SK-N-SH treated with all-trans-retinoic acid at 6 μM for 48 hours (cell line): ENCODE measurements at regions not wholly inside any gene's neighbourhood (a gene's known extent, or its start where the extent isn't known, plus 50 kb on each side); places are given as distances from the start of the nearest gene placed in this dataset.

ENCODE experiments used
- ATAC-seq: fragments of 200-7000 bp; cut with Tn5 transposase; 3 replicates; pipeline ENCODE4 v1.9.1; 2020; ENCODE audit warnings: mild to moderate bottlenecking, moderate library complexity
- ARNTL ChIP-seq: fragments of 450-650 bp; formaldehyde crosslinking; IDR thresholded peaks from 2 replicates; pipeline ENCODE4 v1.5.0; 2020; ENCODE audit warnings: low read depth, mild to moderate bottlenecking, moderate library complexity, borderline replicate concordance
- BACH2 ChIP-seq: fragments of 250-450 bp; sonication (Bioruptor Pico); IDR thresholded peaks from 2 replicates; pipeline ENCODE4 v1.9.0; 2021; ENCODE audit warnings: mild to moderate bottlenecking, borderline replicate concordance
- CREB5 ChIP-seq: fragments of 250-450 bp; sonication (Bioruptor Pico); IDR thresholded peaks from 2 replicates; pipeline ENCODE4 v1.5.1; 2020; ENCODE audit warnings: low read depth, mild to moderate bottlenecking, moderate library complexity
- CSRNP3 ChIP-seq: fragments of 250-450 bp; sonication (Bioruptor Pico); IDR thresholded peaks from 2 replicates; pipeline ENCODE4 v1.5.1; 2021; ENCODE audit warnings: mild to moderate bottlenecking, moderate library complexity
- ESRRG ChIP-seq: fragments of 250-450 bp; sonication (Bioruptor Pico); IDR thresholded peaks from 2 replicates; pipeline ENCODE4 v1.6.1; 2021; ENCODE audit warnings: mild to moderate bottlenecking
- GLIS3 ChIP-seq: fragments of 250-450 bp; sonication (Bioruptor Pico); IDR thresholded peaks from 2 replicates; pipeline ENCODE4 v1.5.0; 2020; ENCODE audit warnings: mild to moderate bottlenecking, moderate library complexity
- ISL1 ChIP-seq: fragments of 250-450 bp; sonication (Bioruptor Pico); IDR thresholded peaks from 2 replicates; pipeline ENCODE4 v2.1.2; 2022; ENCODE audit warnings: mild to moderate bottlenecking, moderate library complexity
- OSR1 ChIP-seq: fragments of 250-450 bp; sonication (Bioruptor Pico); IDR thresholded peaks from 2 replicates; pipeline ENCODE4 v1.8.0; 2022; ENCODE audit warnings: moderate library complexity, mild to moderate bottlenecking, inconsistent platforms
- PATZ1 ChIP-seq: fragments of 250-450 bp; sonication (Bioruptor Pico); IDR thresholded peaks from 2 replicates; pipeline ENCODE4 v1.8.0; 2020; ENCODE audit warnings: mild to moderate bottlenecking, moderate library complexity, borderline replicate concordance
- POU6F1 ChIP-seq: fragments of 250-450 bp; sonication (Bioruptor Pico); IDR thresholded peaks from 2 replicates; pipeline ENCODE4 v1.8.0; 2021; ENCODE audit warnings: low read depth, mild to moderate bottlenecking, moderate library complexity, borderline replicate concordance
- PPARA ChIP-seq: fragments of 250-450 bp; sonication (Bioruptor Pico); IDR thresholded peaks from 2 replicates; pipeline ENCODE4 v1.5.0; 2020; ENCODE audit warnings: mild to moderate bottlenecking, borderline replicate concordance
- RARB ChIP-seq: fragments of 250-450 bp; sonication (Bioruptor Pico); IDR thresholded peaks from 2 replicates; pipeline ENCODE4 v1.8.0; 2021; ENCODE audit warnings: mild to moderate bottlenecking, moderate library complexity
- SNAI2 ChIP-seq: fragments of 250-450 bp; sonication (Bioruptor Pico); IDR thresholded peaks from 2 replicates; pipeline ENCODE4 v1.5.0; 2020; ENCODE audit warnings: mild to moderate bottlenecking, moderate library complexity
- TCF4 ChIP-seq: fragments of 250-450 bp; sonication (Bioruptor Pico); IDR thresholded peaks from 2 replicates; pipeline ENCODE4 v1.8.0; 2021; ENCODE audit warnings: mild to moderate bottlenecking, moderate library complexity, borderline replicate concordance
- TOX ChIP-seq: fragments of 250-450 bp; sonication (Bioruptor Pico); IDR thresholded peaks from 2 replicates; pipeline ENCODE4 v1.8.0; 2021; ENCODE audit warnings: mild to moderate bottlenecking, moderate library complexity, borderline replicate concordance
- TSHZ2 ChIP-seq: fragments of 250-450 bp; sonication (Bioruptor Pico); IDR thresholded peaks from 2 replicates; pipeline ENCODE4 v1.5.0; 2020; ENCODE audit warnings: mild to moderate bottlenecking, moderate library complexity
- ZC3H10 ChIP-seq: fragments of 250-450 bp; sonication (Bioruptor Pico); IDR thresholded peaks from 2 replicates; pipeline ENCODE4 v1.5.1; 2021; ENCODE audit warnings: mild to moderate bottlenecking, moderate library complexity
- ZFP3 ChIP-seq: fragments of 250-450 bp; sonication (Bioruptor Pico); IDR thresholded peaks from 2 replicates; pipeline ENCODE4 v1.5.0; 2020; ENCODE audit warnings: mild to moderate bottlenecking, moderate library complexity
- ZFP30 ChIP-seq: fragments of 450-650 bp; formaldehyde crosslinking; IDR thresholded peaks from 2 replicates; pipeline ENCODE4 v1.5.0; 2022; ENCODE audit warnings: mild to moderate bottlenecking, moderate library complexity
- ZNF565 ChIP-seq: fragments of 450-650 bp; formaldehyde crosslinking; conservative IDR thresholded peaks from 2 replicates; pipeline ENCODE4 v1.5.0; 2020; ENCODE audit warnings: low read depth, mild to moderate bottlenecking, moderate library complexity
- ZNF70 ChIP-seq: fragments of 450-650 bp; formaldehyde crosslinking; IDR thresholded peaks from 2 replicates; pipeline ENCODE4 v1.5.0; 2020; ENCODE audit warnings: mild to moderate bottlenecking, moderate library complexity
- ZNF8 ChIP-seq: fragments of 450-650 bp; formaldehyde crosslinking; IDR thresholded peaks from 2 replicates; pipeline ENCODE4 v1.5.0; 2020; ENCODE audit warnings: mild to moderate bottlenecking, moderate library complexity

DNA sequence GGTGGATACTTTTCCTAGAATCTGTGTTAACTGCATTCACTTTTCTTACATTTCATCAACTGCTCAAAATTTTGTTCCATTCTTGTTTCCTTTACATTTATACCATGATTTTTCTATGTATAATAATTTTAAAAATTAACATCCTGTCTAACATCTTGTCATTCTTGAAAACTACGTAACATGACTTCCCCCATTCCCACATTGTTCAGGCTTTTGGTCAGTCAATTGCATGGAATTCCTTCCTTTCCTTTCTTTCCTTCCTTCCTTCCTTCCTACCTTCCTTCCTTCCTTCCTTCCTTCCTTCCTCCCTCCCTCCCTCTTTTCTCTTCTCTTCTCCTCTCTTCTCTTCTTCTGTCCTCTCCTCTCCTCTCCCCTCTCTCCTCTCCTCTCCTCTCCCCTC lies 220.7 kb upstream of the TP63 start:
- no peak for ATAC-seq
- TF ChIP-seq RARB (CRISPR knock-in tag), result no peak
- TF ChIP-seq PATZ1, result no peak
- TF ChIP-seq ZFP30 (CRISPR knock-in tag), result no peak
- TF ChIP-seq TCF4 (CRISPR knock-in tag), result no peak
- TF ChIP-seq ISL1, result no peak
- TF ChIP-seq ZNF565 (CRISPR knock-in tag), result no peak
- no peak for TF ChIP-seq CREB5 (CRISPR knock-in tag)
- TF ChIP-seq GLIS3 (CRISPR knock-in tag), result no peak
- no peak for TF ChIP-seq TOX (CRISPR knock-in tag)
- TF ChIP-seq CSRNP3, result no peak
- TF ChIP-seq ZC3H10 (CRISPR knock-in tag), result no peak
- no peak for TF ChIP-seq ZFP3
- TF ChIP-seq OSR1 (CRISPR knock-in tag), result no peak
- TF ChIP-seq ZNF8 (CRISPR knock-in tag), result no peak
- TF ChIP-seq ZNF70 (CRISPR knock-in tag), result no peak
- TF ChIP-seq TSHZ2 (CRISPR knock-in tag), result no peak
- TF ChIP-seq BACH2 (CRISPR knock-in tag), result no peak
- TF ChIP-seq SNAI2, result no peak

DNA sequence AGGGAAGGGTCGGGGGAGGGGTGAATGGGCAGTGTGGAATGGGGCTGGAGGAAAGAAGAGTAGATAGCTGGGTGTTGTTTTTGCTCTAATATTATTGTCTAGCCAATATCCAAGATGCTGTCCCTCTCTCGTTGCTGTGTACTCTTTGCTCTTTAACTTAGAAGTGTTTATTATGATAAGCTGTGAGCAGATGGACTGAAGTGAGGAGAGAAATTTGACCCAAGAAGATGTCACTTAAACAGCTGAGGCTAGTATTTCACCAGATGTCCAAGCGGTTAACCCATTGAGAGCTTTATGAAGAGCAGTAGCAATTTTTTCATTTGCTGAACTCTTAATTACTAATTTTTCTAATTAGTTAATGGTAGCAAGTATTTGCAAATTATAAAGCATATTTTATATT lies 212.2 kb upstream of the TP63 start:
- ATAC-seq, result no peak
- TF ChIP-seq ESRRG (CRISPR knock-in tag), result no peak
- TF ChIP-seq TSHZ2 (CRISPR knock-in tag), result no peak
- TF ChIP-seq GLIS3 (CRISPR knock-in tag), result no peak
- TF ChIP-seq BACH2 (CRISPR knock-in tag), result no peak
- no peak for TF ChIP-seq ZC3H10 (CRISPR knock-in tag)
- TF ChIP-seq POU6F1 (CRISPR knock-in tag), result no peak
- no peak for TF ChIP-seq ARNTL (CRISPR knock-in tag)
- TF ChIP-seq PATZ1, result no peak
- TF ChIP-seq SNAI2, result no peak
- TF ChIP-seq CSRNP3, result no peak
- TF ChIP-seq OSR1 (CRISPR knock-in tag), result no peak
- TF ChIP-seq TOX (CRISPR knock-in tag), result no peak
- TF ChIP-seq PPARA, result no peak
- TF ChIP-seq ZNF8 (CRISPR knock-in tag), result no peak
- TF ChIP-seq ZNF70 (CRISPR knock-in tag), result no peak
- no peak for TF ChIP-seq ZFP30 (CRISPR knock-in tag)
- no peak for TF ChIP-seq CREB5 (CRISPR knock-in tag)
- TF ChIP-seq RARB (CRISPR knock-in tag), result no peak
- no peak for TF ChIP-seq ZNF565 (CRISPR knock-in tag)
